Activated CD8-positive, alpha-beta memory T cell treated with anti-CD3 and anti-CD28 coated beads, Interleukin-2, amount 50 U/mL, for 48 hours (primary cell): ENCODE measurements at regions not wholly inside any gene's neighbourhood (a gene's known extent, or its start where the extent isn't known, plus 50 kb on each side); places are given as distances from the start of the nearest gene placed in this dataset.
"Not testable (repeated sequence)": the region's sequence is repeated elsewhere in the genome, so short reads cannot be mapped to it uniquely, and the experiment has no call there.

Experiments used
- DNase-seq: peaks from one replicate; pipeline ENCODE4 v3.0.0-alpha.2; 2020

DNA sequence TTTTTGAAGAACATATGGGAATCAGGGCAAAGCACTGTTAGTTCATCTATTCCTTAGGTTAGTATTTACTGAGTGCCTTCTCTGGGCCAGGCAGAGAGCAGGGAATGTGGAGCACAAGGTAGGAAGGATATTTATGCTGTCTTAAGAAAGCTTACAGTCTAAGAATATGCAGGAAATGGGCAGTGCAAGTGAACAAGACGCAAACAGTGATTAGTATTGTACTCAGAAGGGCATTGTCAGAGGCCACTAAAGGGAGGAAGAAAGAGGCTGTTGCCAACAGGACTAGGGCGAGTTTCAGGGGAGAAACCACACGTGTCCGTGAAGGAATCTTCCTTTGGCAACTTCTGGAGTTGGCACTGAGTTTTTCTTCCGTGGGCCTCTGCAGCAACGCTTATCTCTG is 552.8 kb upstream of the COBL start:
- DNase-seq = no peak

- DNase-seq = no peak
Observed at GRCh38 chr7:51867117-51867516, 550.5 kb upstream of the COBL start.

- DNase-seq = no peak
Observed at GRCh38 chr7:51860305-51860704, 543.7 kb upstream of the COBL start.

- DNase-seq = no peak
Observed at GRCh38 chr7:51850126-51850525, 533.5 kb upstream of the COBL start.

DNA sequence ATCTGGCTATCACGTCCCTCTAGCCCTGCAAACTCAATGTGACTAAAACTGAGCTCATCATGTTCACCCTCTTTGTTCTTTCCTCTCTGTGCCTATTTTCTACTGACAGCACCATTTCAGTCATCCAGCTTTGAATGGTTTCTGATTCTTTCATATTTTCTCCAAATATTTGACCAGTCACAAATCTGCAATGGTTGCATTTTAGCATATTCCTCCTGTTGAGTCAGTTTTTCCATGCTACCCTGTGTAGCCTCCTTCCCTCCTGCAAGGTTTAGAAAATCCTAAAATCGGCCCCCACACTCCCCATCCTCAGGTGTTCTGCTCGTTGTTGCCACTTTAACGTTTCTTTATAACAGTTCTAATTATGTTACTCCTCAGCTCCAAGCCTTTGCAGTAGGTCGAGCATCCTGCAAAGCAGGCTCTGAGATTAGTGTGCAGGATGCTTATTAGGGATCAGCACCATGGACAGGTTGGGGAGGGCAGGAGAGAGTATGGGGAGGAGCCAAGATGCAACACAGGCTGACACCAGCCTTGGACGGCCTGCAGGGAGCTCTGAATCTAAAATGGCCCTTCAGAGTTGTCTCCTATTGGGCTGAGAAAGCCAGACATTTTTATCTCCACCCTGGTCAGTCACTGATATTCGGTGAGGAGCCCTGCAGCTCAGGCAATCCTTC is 531.0 kb upstream of the COBL start:
- DNase-seq = no peak

DNA sequence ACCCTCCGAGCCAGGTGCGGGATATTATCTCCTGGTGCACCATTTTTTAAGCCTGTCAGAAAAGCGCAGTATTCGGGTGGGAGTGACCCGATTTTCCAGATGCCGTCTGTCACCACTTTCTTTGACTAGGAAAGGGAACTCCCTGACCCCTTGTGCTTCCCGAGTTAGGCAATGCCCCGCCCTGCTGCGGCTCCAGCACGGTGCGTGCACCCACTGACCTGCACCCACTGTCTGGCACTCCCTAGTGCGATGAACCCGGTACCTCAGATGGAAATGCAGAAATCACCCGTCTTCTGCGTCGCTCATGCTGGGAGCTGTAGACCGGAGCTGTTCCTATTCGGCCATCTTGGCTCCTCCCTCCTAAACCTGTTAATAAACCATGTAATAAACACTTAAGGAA is 522.5 kb upstream of the COBL start:
- not testable (repeated sequence) for DNase-seq

GRCh38 chr7:51827631-51828030 is 511.0 kb upstream of the COBL start:
- DNase-seq = no peak

- DNase-seq = no peak
Observed at GRCh38 chr7:51824050-51824449, 507.4 kb upstream of the COBL start.

GRCh38 chr7:51823437-51823836 is 506.8 kb upstream of the COBL start:
- DNase-seq = no peak

- DNase-seq = no peak
Observed at GRCh38 chr7:51817694-51818225, 501.2 kb upstream of the COBL start.

GRCh38 chr7:51805783-51806431 is 489.3 kb upstream of the COBL start:
- DNase-seq = not testable (repeated sequence)

DNA sequence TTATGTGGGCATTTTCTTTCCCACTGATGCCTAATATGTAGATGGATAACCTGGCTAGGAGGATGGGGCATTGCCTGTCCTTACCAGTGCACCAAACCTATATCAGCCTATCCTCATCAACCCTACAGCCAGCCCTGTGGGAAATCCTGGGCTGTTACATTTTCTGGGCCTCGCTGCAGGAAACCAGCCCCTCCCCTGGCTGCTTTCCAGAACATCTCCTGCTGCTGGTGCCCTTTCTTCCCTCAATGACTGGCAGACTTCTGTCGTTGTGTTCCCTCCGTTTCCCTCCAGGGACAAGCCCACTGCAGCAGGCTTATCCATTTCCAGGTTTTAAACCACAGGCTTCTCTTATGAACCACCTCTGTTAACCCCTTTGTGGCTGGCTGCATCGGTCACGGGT is 486.1 kb upstream of the COBL start:
- DNase-seq = no peak

- DNase-seq = no peak
Observed at GRCh38 chr7:51797371-51797770, 480.8 kb upstream of the COBL start.

DNA sequence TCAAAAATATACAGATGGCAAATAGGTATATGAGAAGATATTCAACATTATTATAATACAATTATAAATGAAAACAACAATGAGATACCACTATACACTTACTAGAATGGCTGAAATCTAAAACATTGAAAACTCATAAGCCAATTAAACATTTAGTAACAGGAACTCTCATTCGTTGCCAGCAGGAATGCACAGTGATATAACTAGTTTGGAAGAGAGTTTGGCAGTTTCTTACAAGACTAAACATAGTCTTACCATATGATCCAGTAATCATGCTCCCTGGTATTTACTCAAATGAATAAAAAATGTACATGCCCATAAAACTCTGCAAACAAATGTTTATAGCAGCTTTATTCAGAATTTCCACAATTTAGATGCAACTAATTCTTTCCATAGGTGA is 476.2 kb upstream of the COBL start:
- DNase-seq = no peak

DNA sequence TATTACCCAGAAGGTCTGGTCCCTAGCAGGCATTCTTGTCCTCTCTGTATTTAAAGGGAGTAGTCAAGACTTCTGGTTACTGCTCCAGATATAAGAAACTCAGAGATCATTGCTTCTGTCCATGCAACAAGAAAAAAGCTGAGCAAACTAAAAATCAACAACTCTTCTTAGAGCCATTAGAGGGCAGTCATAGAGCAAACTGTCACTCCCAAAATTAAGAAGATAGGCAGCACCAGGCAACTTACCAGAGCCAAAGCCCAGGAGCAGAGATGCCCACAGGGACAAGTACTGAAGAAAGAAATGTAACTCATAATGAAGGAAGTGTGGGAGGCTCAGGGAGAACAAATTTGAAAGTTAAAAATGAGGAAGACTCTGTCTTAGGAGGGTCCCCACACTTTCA is 472.9 kb upstream of the COBL start:
- no peak for DNase-seq

- DNase-seq = no peak
Observed at GRCh38 chr7:51786284-51786683, 469.7 kb upstream of the COBL start.

DNA sequence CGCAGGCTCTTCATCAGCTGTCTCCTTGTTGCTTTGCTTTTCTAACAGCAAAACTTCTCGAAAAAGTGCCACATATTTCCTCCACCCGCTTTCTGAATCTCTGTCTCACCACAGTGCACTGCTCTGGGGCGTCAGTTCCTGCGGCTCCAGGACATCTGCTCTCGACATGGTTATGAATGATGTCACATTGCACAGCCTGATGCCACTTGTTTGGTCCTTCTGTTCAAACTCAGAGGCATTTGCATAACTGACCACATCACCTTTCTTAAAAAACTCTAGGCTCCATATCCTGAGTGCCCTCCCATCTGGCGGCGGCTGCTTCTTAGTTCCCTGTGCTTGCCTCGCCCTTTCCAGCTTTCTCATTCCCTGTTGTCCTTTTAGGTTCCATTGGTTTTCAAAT is 469.3 kb upstream of the COBL start:
- DNase-seq = no peak

- no peak for DNase-seq
Observed at GRCh38 chr7:51785171-51785570, 468.6 kb upstream of the COBL start.

DNA sequence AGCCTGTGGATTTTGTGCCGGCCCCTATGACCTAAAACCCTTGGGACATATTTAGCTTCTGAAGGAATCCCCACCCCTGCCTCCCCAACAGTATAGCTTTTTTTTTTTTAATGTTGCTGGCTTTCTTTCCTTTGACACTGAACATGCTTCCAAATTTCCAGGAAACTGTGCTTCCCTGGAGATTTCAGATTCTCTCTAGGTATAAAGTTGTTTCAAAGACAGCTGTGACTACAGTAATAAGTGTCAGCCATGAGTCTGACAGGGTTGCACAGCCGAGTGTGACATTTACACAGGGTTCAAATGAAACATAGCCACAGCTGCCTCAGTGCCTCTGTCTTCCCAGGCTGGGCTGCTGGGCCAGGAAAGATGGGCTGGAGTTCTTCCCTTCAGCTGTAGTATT is 466.6 kb upstream of the COBL start:
- DNase-seq = no peak

DNA sequence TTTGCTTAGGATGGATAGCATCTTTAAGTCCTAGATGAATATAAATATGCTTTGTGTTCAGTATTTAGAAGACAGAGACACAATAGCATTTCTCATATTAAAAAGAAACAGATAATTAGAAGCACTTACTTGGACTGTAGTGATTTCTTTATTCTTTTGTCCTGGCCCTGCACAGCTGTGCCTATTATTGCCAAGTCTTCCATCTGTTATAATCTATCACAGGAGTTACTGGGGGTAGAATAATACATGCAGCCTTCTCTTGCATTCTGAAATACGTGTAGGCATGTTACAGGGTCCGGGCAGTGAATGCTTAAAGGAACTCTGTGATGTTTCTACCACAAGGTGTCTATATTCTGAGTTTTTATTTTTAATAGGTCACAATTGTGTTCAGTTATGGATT is 461.5 kb upstream of the COBL start:
- no peak for DNase-seq

DNA sequence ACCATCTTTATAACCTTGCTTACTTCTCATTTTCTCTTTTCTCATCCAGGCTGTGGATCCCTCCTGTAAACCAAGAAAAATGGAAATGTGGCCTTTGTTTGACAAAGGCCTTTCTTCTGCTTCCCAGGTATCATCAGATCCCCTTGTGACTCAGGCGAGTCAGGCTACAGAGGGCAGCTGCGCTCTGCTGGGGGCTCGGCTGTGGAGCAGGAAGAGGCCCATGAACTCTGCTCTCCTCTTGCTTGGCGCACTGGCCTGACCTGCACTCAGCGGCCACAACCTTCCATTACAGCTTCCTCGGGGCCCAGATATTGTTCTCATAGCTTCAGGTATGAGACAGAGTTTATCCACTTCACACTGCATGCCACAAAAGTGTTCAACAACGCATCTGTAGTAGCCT is 457.6 kb upstream of the COBL start:
- DNase-seq = no peak

GRCh38 chr7:51772190-51772589 is 455.6 kb upstream of the COBL start:
- DNase-seq = no peak

GRCh38 chr7:51764976-51765375 is 448.4 kb upstream of the COBL start:
- DNase-seq = no peak

DNA sequence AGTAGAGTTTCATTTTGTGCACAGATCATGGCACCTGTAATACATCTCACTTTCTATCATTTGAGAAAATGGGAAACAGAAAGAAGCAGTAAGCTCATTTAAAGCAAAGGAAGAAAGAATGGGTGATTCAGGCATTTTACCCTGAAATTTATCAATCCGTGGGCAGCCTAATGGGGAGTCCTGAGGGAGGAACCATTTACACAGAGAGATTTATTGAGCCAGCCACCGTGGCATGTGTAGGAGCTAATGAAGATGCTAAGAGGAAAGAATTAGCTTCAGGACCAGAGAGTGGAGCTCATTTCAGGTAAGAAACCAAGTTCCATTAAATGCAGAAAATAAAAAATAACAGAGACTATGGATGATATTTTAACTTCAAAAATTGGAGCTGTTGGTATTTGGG is 443.4 kb upstream of the COBL start:
- DNase-seq = no peak

DNA sequence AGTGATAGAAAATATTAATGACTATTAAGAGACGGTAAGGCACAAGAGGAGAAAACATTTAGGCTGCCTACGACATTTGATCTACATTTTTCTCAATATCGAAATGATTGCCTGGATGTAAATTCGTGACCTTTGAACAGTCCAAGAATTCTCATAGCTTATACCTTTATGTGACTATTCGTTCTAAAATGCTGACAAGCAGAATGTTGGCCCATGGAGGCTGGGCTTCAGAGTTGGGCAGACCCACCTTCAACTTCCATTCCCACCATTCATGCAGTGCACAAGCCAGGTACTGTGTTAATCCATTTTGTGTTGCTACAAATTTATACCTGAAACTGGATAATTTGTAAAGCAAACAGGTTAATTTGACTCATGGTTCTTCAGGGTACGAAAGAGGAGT is 441.4 kb upstream of the COBL start:
- DNase-seq = no peak
